ENCODE measurements at regions not wholly inside any gene's neighbourhood (a gene's known extent, or its start where the extent isn't known, plus 50 kb on each side); places are given as distances from the start of the nearest gene placed in this dataset.

DNA sequence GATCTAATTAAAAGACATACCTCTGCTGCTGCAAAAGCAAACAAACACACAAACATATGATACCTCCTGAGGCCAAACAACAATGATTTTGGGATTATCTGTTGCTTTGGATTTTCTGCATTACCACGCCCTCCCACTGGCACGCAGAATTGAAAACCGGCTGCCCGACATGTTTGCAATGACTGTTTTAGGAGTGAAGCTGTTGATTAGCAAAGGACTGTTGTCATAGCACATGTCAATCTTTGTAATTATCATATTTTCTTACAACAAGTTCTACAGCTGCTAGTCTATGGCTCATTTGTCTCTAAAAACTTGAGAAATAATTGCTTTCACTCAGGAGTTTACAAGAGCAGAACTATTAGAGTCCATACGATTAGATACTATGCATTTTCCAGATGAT lies 94.4 kb upstream of the MEIS1 start:
- H3K27me3 ChIP-seq = no peaks in the 10 kb centered on the region
- no peak for TF ChIP-seq POLR2A (IDR thresholded peaks at IDR 0.05)
- TF ChIP-seq, protein P1, sequence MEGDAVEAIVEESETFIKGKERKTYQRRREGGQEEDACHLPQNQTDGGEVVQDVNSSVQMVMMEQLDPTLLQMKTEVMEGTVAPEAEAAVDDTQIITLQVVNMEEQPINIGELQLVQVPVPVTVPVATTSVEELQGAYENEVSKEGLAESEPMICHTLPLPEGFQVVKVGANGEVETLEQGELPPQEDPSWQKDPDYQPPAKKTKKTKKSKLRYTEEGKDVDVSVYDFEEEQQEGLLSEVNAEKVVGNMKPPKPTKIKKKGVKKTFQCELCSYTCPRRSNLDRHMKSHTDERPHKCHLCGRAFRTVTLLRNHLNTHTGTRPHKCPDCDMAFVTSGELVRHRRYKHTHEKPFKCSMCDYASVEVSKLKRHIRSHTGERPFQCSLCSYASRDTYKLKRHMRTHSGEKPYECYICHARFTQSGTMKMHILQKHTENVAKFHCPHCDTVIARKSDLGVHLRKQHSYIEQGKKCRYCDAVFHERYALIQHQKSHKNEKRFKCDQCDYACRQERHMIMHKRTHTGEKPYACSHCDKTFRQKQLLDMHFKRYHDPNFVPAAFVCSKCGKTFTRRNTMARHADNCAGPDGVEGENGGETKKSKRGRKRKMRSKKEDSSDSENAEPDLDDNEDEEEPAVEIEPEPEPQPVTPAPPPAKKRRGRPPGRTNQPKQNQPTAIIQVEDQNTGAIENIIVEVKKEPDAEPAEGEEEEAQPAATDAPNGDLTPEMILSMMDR (IDR thresholded peaks at IDR 0.05) = no peak
- no peaks in the 10 kb centered on the region for H3K36me3 ChIP-seq
- 80 to 83% methylated on average over 5 of the region's 5 CpGs for WGBS, 2 donors
- no peaks in the 10 kb centered on the region for H3K9me3 ChIP-seq
- no peaks in the 10 kb centered on the region for H3K4me1 ChIP-seq
- no peak overlapping the region for H3K4me3 ChIP-seq (replicated peaks in 1 of 3)
- intact Hi-C loops (cut with DNase I) = no loop called here
- H3K27ac ChIP-seq = no peak overlapping the region
- DNase-seq = no peak

- TF ChIP-seq POLR2A (IDR thresholded peaks at IDR 0.05) = no peak
- TF ChIP-seq, protein P1 (IDR thresholded peaks at IDR 0.05) = no peak
- Histone ChIP-seq H3K4me1 (no peaks in the 10 kb centered on the region), H3K27me3 (no peaks in the 10 kb centered on the region), H3K9me3 (no peaks in the 10 kb centered on the region), H3K4me3 (replicated peaks in 1 of 3) (no peak overlapping the region), H3K36me3 (no peaks in the 10 kb centered on the region), H3K27ac (no peak overlapping the region)
- no peak for DNase-seq
- WGBS, 2 donors = 80 to 87% methylated on average over 10 of the region's 10 CpGs
- intact Hi-C loops (cut with DNase I) = no loop called here
Measured at GRCh38 chr2:66334237-66335029, 100.5 kb upstream of the MEIS1 start.

DNA sequence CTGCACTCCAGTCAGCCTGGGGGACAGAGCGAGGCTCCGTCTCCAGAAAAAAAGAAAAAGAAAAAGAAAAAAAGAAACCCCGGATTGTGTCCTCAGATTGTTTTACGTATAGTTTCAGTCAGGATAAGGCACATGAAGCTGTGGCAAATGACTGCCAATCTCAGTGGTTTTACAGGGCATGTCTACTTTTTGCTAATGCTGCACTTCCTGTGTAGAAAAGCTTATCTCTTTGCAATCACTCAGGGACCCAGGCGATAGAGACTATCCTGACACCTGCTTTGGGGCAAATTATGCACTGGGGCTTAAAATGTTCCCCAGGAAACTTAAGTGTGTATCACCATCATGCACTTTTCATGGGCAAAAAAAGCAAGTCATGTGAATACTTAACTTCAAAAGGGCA lies 103.7 kb upstream of the MEIS1 start:
- intact Hi-C loops (cut with DNase I) = no loop called here
- Histone ChIP-seq H3K27ac (no peak overlapping the region), H3K9me3 (no peaks in the 10 kb centered on the region), H3K4me1 (no peaks in the 10 kb centered on the region), H3K4me3 (replicated peaks in 1 of 3) (no peak overlapping the region), H3K27me3 (no peaks in the 10 kb centered on the region), H3K36me3 (no peaks in the 10 kb centered on the region)
- WGBS, 2 donors = 91 to 94% methylated on average over 5 of the region's 5 CpGs
- DNase-seq = no peak
- TF ChIP-seq, protein P1 (IDR thresholded peaks at IDR 0.05) = no peak
- no peak for TF ChIP-seq POLR2A (IDR thresholded peaks at IDR 0.05)

GRCh38 chr2:66329081-66329605 lies 105.8 kb upstream of the MEIS1 start:
- WGBS, 2 donors = 87 to 95% methylated on average over 5 of the region's 5 CpGs

More at GRCh38 chr2:66329081-66329605, 105.8 kb upstream of the MEIS1 start:
- Histone ChIP-seq H3K27me3 (no peaks in the 10 kb centered on the region), H3K27ac (no peak overlapping the region), H3K4me1 (no peaks in the 10 kb centered on the region), H3K36me3 (no peaks in the 10 kb centered on the region), H3K4me3 (replicated peaks in 1 of 3) (no peak overlapping the region), H3K9me3 (no peaks in the 10 kb centered on the region)
- TF ChIP-seq, protein P1 (IDR thresholded peaks at IDR 0.05) = no peak
- no peak for TF ChIP-seq POLR2A (IDR thresholded peaks at IDR 0.05)
- DNase-seq = no peak
- intact Hi-C loops (cut with DNase I) = no loop called here
